Tibial nerve (tissue), 3 donors: ENCODE measurements at regions not wholly inside any gene's neighbourhood (a gene's known extent, or its start where the extent isn't known, plus 50 kb on each side); places are given as distances from the start of the nearest gene placed in this dataset.

Source experiments
- POLR2A ChIP-seq, 2 donors: fragments of 450-650 bp; IDR thresholded peaks; one replicate each; pipeline ENCODE4 v1.6.1; 2017; ENCODE audit warnings: antibody characterized with exemption in 2 of 2, mild to moderate bottlenecking in 2 of 2, moderate library complexity in 2 of 2
- TF ChIP-seq, protein P1 (sequence below), 5 experiments: fragments of 200-600 bp in 3 of 5; fragments of 450-650 bp in 2 of 5; sonication (generic) in 3 of 5; IDR thresholded peaks; one replicate each; pipeline ENCODE4 v1.5.1; 2016 to 2019; ENCODE audit warnings: antibody characterized with exemption in 5 of 5, mild to moderate bottlenecking in 3 of 5, moderate library complexity in 2 of 5

DNA sequence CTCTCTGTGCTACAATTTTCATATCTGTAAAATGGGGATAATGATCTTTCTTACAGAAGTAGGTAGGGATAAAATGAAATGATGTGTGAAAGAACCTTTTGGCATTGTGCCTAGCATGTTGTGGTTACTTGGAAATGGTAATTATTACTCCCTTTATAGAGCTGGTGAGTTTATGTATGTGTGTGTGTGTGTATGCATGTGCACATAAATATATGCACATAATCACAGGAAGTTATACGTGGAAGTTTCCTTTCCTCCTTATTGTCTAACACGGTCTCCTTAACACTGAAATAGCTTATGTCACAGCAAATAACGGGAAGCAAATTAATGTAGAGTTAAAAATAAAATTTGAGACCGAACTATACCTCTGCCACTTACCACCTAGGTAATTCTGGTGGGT is 163.7 kb upstream of the ZBED5 start:
- no peak for TF ChIP-seq POLR2A (IDR thresholded peaks at IDR 0.05)
- TF ChIP-seq, protein P1, sequence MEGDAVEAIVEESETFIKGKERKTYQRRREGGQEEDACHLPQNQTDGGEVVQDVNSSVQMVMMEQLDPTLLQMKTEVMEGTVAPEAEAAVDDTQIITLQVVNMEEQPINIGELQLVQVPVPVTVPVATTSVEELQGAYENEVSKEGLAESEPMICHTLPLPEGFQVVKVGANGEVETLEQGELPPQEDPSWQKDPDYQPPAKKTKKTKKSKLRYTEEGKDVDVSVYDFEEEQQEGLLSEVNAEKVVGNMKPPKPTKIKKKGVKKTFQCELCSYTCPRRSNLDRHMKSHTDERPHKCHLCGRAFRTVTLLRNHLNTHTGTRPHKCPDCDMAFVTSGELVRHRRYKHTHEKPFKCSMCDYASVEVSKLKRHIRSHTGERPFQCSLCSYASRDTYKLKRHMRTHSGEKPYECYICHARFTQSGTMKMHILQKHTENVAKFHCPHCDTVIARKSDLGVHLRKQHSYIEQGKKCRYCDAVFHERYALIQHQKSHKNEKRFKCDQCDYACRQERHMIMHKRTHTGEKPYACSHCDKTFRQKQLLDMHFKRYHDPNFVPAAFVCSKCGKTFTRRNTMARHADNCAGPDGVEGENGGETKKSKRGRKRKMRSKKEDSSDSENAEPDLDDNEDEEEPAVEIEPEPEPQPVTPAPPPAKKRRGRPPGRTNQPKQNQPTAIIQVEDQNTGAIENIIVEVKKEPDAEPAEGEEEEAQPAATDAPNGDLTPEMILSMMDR (IDR thresholded peaks at IDR 0.05): no peak
